ENCODE measurements at regions not wholly inside any gene's neighbourhood (a gene's known extent, or its start where the extent isn't known, plus 50 kb on each side); places are given as distances from the start of the nearest gene placed in this dataset.

GRCh38 chr12:33251548-33251947, 188.1 kb downstream of the SYT10 start:
- no peak overlapping the region for H3K27ac ChIP-seq
- no peak overlapping the region for H3K4me3 ChIP-seq
- H3K4me1 ChIP-seq: no peaks in the 10 kb centered on the region
- no peak for TF ChIP-seq CTCF (IDR thresholded peaks at IDR 0.05)
- TF ChIP-seq EP300 (IDR thresholded peaks at IDR 0.05): no peak
- no peak for TF ChIP-seq POLR2AphosphoS5 (IDR thresholded peaks at IDR 0.05)
- TF ChIP-seq POLR2A (IDR thresholded peaks at IDR 0.05): no peak
- H3K9me3 ChIP-seq: no peaks in the 10 kb centered on the region
- no peaks in the 10 kb centered on the region for H3K27me3 ChIP-seq
- no peak for DNase-seq (ENCODE audit: low spot score in 2 of 2)
- H3K36me3 ChIP-seq: no peaks in the 10 kb centered on the region

DNA sequence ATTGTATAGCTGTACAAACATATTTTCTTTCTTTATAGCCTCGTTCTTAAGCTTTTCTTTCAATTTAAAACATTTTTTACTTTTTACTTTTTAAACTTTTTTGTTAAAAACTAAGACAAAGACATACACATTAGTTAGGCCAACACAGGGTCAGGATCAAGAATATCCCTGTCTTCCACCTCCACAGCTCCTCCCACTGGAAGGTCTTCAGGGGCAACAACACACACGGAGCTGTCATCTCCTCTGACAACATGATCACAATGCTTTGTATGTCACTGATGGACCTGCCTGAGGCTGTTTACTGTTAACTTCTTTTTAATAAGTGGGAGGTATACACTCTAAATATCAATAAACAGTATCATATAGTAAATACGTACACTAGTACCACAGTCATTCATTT, 191.3 kb downstream of the SYT10 start:
- no peak for DNase-seq (ENCODE audit: low spot score in 2 of 2)
- Histone ChIP-seq H3K36me3 (no peaks in the 10 kb centered on the region), H3K4me1 (no peaks in the 10 kb centered on the region), H3K9me3 (no peaks in the 10 kb centered on the region), H3K27me3 (no peaks in the 10 kb centered on the region), H3K27ac (no peak overlapping the region), H3K4me3 (no peak overlapping the region)
- 68% methylated on average over 3 of the region's 3 CpGs for WGBS
- TF ChIP-seq POLR2A (IDR thresholded peaks at IDR 0.05): no peak
- no peak for TF ChIP-seq CTCF (IDR thresholded peaks at IDR 0.05)
- TF ChIP-seq EP300 (IDR thresholded peaks at IDR 0.05): no peak
- TF ChIP-seq POLR2AphosphoS5 (IDR thresholded peaks at IDR 0.05): no peak

- no peaks in the 10 kb centered on the region for H3K9me3 ChIP-seq
- H3K4me1 ChIP-seq: no peaks in the 10 kb centered on the region
- H3K27ac ChIP-seq: no peak overlapping the region
- no peak overlapping the region for H3K4me3 ChIP-seq
- TF ChIP-seq EP300 (IDR thresholded peaks at IDR 0.05) (no peak), CTCF (IDR thresholded peaks at IDR 0.05) (no peak), POLR2AphosphoS5 (IDR thresholded peaks at IDR 0.05) (no peak), POLR2A (IDR thresholded peaks at IDR 0.05) (no peak)
- DNase-seq (ENCODE audit: low spot score in 2 of 2): no peak
- H3K27me3 ChIP-seq: no peaks in the 10 kb centered on the region
- 94% methylated on average over 1 of the region's 1 CpG for WGBS
- no peaks in the 10 kb centered on the region for H3K36me3 ChIP-seq
Measured at GRCh38 chr12:33247625-33248024, 192.0 kb downstream of the SYT10 start.

GRCh38 chr12:33245434-33245833, 194.2 kb downstream of the SYT10 start:
- Histone ChIP-seq H3K36me3 (no peaks in the 10 kb centered on the region), H3K4me1 (no peaks in the 10 kb centered on the region), H3K4me3 (no peak overlapping the region), H3K9me3 (no peaks in the 10 kb centered on the region), H3K27me3 (no peaks in the 10 kb centered on the region), H3K27ac (no peak overlapping the region)
- TF ChIP-seq EP300 (IDR thresholded peaks at IDR 0.05) (no peak), POLR2A (IDR thresholded peaks at IDR 0.05) (no peak), CTCF (IDR thresholded peaks at IDR 0.05) (no peak), POLR2AphosphoS5 (IDR thresholded peaks at IDR 0.05) (no peak)
- no peak for DNase-seq (ENCODE audit: low spot score in 2 of 2)
- WGBS: 26% methylated on average over 4 of the region's 4 CpGs

DNA sequence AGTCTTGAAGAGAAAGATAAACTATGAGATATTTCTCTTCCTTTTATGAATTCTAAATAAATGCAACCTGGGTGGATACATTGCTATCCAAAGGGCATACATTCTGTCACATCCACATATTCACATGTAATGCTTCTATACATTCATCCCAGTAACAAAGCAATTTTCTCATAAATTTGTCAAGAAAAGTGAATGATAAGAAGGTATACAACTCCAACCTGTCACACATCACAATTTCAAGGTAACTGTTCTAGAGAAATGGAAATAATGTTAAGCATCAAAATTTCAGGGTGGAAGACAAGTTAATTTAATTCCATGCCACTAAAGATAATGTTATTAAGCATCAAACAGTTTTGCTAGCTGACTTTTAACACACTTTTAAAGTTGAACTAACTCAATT, 212.9 kb downstream of the SYT10 start:
- no peak for DNase-seq (ENCODE audit: low spot score in 2 of 2)
- H3K4me3 ChIP-seq: no peak overlapping the region
- H3K9me3 ChIP-seq: no peaks in the 10 kb centered on the region
- H3K36me3 ChIP-seq: no peaks in the 10 kb centered on the region
- no peaks in the 10 kb centered on the region for H3K4me1 ChIP-seq
- TF ChIP-seq CTCF (IDR thresholded peaks at IDR 0.05) (no peak), EP300 (IDR thresholded peaks at IDR 0.05) (no peak), POLR2A (IDR thresholded peaks at IDR 0.05) (no peak), POLR2AphosphoS5 (IDR thresholded peaks at IDR 0.05) (no peak)
- H3K27ac ChIP-seq: no peak overlapping the region
- H3K27me3 ChIP-seq: no peaks in the 10 kb centered on the region

All from suprapubic skin (tissue), 4 donors.